BJ (cell line): ENCODE measurements at regions not wholly inside any gene's neighbourhood (a gene's known extent, or its start where the extent isn't known, plus 50 kb on each side); places are given as distances from the start of the nearest gene placed in this dataset.
"Not testable (repeated sequence)": the region's sequence is repeated elsewhere in the genome, so short reads cannot be mapped to it uniquely, and the experiment has no call there.

Source experiments
- CTCF ChIA-PET: fragments of 350-600 bp; formaldehyde crosslinking; extraction: SDS; loops from one replicate; lab custom pipeline; 2021; ENCODE audit warnings: antibody characterized with exemption, inconsistent platforms; lab: Yijun Ruan, JAX
- POLR2A ChIA-PET: fragments of 300-600 bp; sonication (Branson Sonifier 250); formaldehyde crosslinking; extraction: SDS; loops from one replicate; lab custom pipeline; 2021; ENCODE audit warnings: antibody characterized with exemption; lab: Charles Lee
- DNase-seq: peaks from one replicate; pipeline ENCODE4 v3.0.0-alpha.2; 2011; ENCODE audit warnings: low read depth
- H3K27me3 ChIP-seq: 2 replicates; pipeline ENCODE4 v1.6.0; 2011; ENCODE audit warnings: low read length; ENCODE audit not compliant: control insufficient read depth, insufficient read depth
- H3K36me3 ChIP-seq: 2 replicates; pipeline ENCODE4 v1.5.1; 2011; ENCODE audit warnings: low read length; ENCODE audit not compliant: control insufficient read depth, insufficient read depth
- H3K4me3 ChIP-seq: 2 replicates; pipeline ENCODE4 v1.5.1; 2011; ENCODE audit warnings: low read depth, mild to moderate bottlenecking, control low read depth, low read length
- TF ChIP-seq, protein P1 (sequence below): IDR thresholded peaks from 2 replicates; pipeline ENCODE4 v1.5.1; 2011; ENCODE audit warnings: low read depth, mild to moderate bottlenecking, control low read depth, inconsistent platforms, low read length, moderate library complexity; ENCODE audit not compliant: insufficient read depth

DNA sequence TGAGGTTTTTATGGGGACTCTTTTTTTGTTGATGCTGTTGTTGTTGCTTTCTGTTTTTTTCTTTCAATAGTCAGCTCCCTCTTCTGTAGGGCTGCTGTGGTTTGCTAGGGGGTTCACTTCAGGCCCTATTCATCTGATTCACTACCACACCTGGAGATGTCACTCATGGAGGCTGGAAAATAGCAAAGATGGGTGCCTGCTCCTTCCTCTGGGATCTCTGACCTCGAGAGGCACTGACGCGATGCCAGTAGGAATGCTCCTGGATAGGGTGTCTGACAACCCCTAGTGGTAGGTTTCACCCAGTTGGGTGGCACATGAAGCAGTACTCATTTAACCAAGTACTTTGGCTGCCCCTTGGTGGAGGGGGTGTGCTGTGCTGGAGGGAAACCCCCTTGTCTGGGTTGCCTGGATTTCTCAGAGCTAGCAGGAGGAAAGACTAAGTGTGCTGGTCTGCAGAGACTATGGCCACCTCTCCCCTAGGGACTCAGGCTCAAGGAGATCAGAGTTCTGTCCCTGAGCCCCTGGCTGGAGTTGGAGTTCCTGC, 745.5 kb downstream of the TMTC2 start:
- ChIA-PET CTCF (no interaction called here), POLR2A (no interaction called here)
- H3K27me3 ChIP-seq = no peaks in the 10 kb centered on the region
- TF ChIP-seq, protein P1, sequence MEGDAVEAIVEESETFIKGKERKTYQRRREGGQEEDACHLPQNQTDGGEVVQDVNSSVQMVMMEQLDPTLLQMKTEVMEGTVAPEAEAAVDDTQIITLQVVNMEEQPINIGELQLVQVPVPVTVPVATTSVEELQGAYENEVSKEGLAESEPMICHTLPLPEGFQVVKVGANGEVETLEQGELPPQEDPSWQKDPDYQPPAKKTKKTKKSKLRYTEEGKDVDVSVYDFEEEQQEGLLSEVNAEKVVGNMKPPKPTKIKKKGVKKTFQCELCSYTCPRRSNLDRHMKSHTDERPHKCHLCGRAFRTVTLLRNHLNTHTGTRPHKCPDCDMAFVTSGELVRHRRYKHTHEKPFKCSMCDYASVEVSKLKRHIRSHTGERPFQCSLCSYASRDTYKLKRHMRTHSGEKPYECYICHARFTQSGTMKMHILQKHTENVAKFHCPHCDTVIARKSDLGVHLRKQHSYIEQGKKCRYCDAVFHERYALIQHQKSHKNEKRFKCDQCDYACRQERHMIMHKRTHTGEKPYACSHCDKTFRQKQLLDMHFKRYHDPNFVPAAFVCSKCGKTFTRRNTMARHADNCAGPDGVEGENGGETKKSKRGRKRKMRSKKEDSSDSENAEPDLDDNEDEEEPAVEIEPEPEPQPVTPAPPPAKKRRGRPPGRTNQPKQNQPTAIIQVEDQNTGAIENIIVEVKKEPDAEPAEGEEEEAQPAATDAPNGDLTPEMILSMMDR = no peak
- no peak overlapping the region for H3K4me3 ChIP-seq
- no peak for DNase-seq
- H3K36me3 ChIP-seq = no peaks in the 10 kb centered on the region

DNA sequence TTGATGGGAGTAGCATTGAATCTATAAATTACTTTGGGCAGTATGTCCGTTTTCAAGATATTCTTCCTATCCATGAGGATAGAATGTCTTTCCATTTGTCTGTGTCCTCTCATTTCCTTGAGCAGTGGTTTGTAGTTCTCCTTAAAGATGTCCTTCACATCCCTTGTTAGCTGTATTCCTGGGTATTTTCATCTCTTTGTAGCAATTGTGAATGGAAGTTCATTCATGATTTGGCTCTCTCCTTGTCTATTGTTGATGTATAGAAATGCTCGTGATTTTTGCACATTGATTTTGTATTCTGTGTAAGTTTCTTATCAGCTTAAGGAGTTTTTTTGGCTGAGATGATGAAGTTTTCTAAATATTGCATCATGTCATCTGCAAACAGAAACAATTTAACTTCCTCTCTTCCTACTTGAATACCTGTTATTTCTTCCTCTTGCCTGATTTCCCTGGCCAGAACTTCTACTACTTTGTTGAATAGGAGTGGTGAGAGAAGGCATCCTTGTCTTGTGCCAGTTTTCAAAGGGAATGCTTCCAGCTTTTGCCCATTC, 741.0 kb downstream of the TMTC2 start:
- H3K4me3 ChIP-seq, H3K27me3 ChIP-seq, H3K36me3 ChIP-seq, POLR2A ChIA-PET, DNase-seq: not testable (repeated sequence)
- CTCF ChIA-PET = interaction anchor here (0.8 kb wide), 1 partner anchor 8 kb away, joined by 3 read pairs; no protein-coding TSS in a partner anchor

DNA sequence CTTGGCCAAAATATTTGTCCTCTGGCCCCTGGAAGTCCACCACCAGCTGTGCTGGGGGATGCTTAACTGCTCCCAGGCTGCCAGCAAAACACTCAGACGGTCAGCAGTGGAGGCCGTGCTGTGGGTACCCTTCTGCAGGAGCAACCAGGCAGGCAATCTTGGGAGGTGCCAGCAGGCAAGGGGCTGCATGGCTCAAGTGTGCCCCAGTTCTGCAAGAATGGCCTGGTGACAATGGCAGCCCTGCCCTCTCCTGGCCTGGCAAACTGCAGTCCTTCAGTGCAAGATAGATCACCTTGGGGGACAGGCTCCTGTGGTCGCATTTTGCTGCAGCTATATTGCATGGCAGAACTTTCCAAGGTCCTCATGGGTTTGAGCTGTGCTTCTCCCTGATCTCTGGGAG, 728.3 kb downstream of the TMTC2 start:
- ChIA-PET POLR2A (no interaction called here), CTCF (interaction anchor here (0.5 kb wide), 1 partner anchor 941 kb away, joined by 4 read pairs; no protein-coding TSS in a partner anchor)
- DNase-seq = no peak

DNA sequence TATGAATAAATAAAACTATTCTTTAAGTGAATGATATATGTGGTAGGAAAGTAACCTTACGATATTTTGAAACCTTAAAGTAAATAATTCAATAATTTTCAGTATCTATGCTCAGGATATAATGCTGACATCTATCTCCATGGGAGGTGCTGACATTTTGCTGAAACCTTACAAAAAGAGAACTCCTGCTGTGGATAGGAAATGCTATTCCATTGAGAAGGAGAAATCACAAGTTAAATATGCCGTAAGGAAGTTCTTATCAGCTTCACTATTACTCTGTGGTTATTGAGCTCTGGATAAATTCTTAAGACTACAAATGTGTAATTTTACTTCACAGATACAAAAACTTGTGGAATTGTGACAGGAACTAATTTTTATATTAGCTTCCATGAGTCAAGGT, 722.1 kb downstream of the TMTC2 start:
- no peak for DNase-seq
- ChIA-PET CTCF (no interaction called here), POLR2A (no interaction called here)
- Histone ChIP-seq H3K4me3 (no peak overlapping the region), H3K27me3 (no peaks in the 10 kb centered on the region), H3K36me3 (no peaks in the 10 kb centered on the region)
- TF ChIP-seq, protein P1 = no peak

More for the DNA sequence above, 728.3 kb downstream of the TMTC2 start:
- Histone ChIP-seq H3K36me3 (no peaks in the 10 kb centered on the region), H3K4me3 (no peak overlapping the region), H3K27me3 (no peaks in the 10 kb centered on the region)
- TF ChIP-seq, protein P1 = no peak

DNA sequence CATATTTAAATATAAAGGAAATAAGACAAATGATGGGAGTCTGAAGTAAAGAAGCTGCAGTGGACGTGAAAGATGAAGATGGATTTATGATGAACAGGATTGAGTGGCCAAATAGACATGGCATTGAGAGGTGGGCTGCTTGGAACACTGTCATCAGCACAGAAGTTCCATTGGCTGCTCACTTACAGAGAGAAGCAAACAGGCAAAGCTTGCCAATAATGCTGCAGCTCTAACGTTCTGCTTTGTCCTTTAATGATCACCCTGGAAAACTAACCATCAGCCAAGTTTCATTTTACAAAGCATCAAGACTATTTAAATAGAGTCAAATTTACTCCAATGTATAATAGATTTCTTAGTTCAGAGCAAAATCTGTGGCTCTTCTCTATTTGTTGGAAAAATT, 721.4 kb downstream of the TMTC2 start:
- TF ChIP-seq, protein P1 = no peak
- DNase-seq = no peak
- no peaks in the 10 kb centered on the region for H3K27me3 ChIP-seq
- ChIA-PET POLR2A (no interaction called here), CTCF (no interaction called here)
- no peaks in the 10 kb centered on the region for H3K36me3 ChIP-seq
- no peak overlapping the region for H3K4me3 ChIP-seq

DNA sequence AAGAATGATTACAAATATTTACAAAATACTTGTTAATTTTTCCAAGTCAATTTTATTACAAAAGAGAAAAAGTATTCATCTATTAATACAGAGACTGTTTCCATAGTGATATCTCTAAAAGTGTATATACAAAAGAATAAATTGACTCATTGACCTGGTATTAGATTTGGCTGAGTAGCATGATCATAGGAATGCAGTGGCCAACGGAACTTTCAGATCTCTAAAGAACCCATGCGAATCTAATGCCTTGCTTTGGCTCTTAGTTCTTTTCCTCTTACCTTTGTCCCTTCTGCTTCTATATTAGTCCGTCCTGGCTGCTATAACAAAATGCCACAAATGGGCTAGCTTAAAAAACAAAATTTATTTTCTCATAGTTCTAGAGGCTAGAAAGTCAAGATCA, 717.8 kb downstream of the TMTC2 start:
- H3K36me3 ChIP-seq = no peaks in the 10 kb centered on the region
- POLR2A ChIA-PET = no interaction called here
- TF ChIP-seq, protein P1 = no peak
- no peak overlapping the region for H3K4me3 ChIP-seq
- no peak for DNase-seq
- CTCF ChIA-PET = no interaction called here
- H3K27me3 ChIP-seq = no peaks in the 10 kb centered on the region
